ENCODE measurements at regions not wholly inside any gene's neighbourhood (a gene's known extent, or its start where the extent isn't known, plus 50 kb on each side); places are given as distances from the start of the nearest gene placed in this dataset.
"Not testable (repeated sequence)": the region's sequence is repeated elsewhere in the genome, so short reads cannot be mapped to it uniquely, and the experiment has no call there.

GRCh38 chr14:19163891-19164290 is 196.7 kb downstream of the POTEM start:
- not testable (repeated sequence) for H2BK120ac ChIP-seq (ENCODE audit: insufficient read depth, low read length, poor library complexity); H3K4me3 ChIP-seq (ENCODE audit: low read depth, low read length); H2BK5ac ChIP-seq (ENCODE audit: low read depth, low read length, poor library complexity); H3K27me3 ChIP-seq (ENCODE audit: insufficient read depth, low read length); H4K12ac ChIP-seq (ENCODE audit: low read depth, low read length); H3K79me1 ChIP-seq (ENCODE audit: low read length); H2AFZ ChIP-seq (ENCODE audit: insufficient read depth, low read length, poor library complexity); H3K9ac ChIP-seq (ENCODE audit: low read length); H4K91ac ChIP-seq (ENCODE audit: low read depth, low read length); H3K4ac ChIP-seq (ENCODE audit: low read depth, low read length); H3K14ac ChIP-seq (ENCODE audit: low read length); H3K36me3 ChIP-seq (ENCODE audit: control insufficient read depth in 1 of 2, insufficient read depth in 2 of 2, low read length in 2 of 2); H3K23ac ChIP-seq (ENCODE audit: low read length); H2BK12ac ChIP-seq (ENCODE audit: low read length); DNase-seq; H3K79me2 ChIP-seq (ENCODE audit: control insufficient read depth, insufficient read depth, low read length, poor library complexity); H3K27ac ChIP-seq (ENCODE audit: low read depth, low read length); H3K4me2 ChIP-seq (ENCODE audit: low read length); H3K4me1 ChIP-seq (ENCODE audit: control insufficient read depth in 1 of 2, insufficient read depth in 2 of 2, low read length in 2 of 2); H4K8ac ChIP-seq (ENCODE audit: low read depth, low read length); H2AK5ac ChIP-seq (ENCODE audit: low read length); H3K18ac ChIP-seq (ENCODE audit: low read length)
- WGBS (ENCODE audit: extremely low coverage, insufficient coverage, insufficient read length): no CpG with 5 or more reads among the region's 2 CpGs
- H3K9me3 ChIP-seq (ENCODE audit: insufficient read depth, low read depth, low read length): peaks cover 12% of the 10 kb centered on the region

DNA sequence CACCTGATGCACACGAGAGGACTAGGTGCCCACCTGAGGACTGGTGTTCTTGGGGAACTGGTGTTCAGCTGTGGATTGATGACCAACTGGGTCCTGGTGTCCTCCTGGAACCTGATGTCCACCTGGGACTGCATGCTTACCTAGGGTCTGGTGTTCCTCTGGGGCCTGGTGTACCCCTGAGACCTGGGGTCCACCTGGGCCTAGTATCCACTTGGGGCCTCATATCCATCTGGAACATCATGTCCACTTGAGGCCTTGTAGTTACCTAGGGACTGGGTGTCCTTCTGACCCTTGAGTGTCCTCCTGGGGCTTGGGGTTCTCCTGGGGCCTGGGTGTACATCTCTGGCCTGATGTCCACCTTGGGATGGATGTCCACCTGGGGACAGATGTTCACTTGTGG is 197.2 kb downstream of the POTEM start:
- H3K23ac ChIP-seq (ENCODE audit: low read length): not testable (repeated sequence)
- WGBS (ENCODE audit: extremely low coverage, insufficient coverage, insufficient read length): no CpG with 5 or more reads among the region's 1 CpG

DNA sequence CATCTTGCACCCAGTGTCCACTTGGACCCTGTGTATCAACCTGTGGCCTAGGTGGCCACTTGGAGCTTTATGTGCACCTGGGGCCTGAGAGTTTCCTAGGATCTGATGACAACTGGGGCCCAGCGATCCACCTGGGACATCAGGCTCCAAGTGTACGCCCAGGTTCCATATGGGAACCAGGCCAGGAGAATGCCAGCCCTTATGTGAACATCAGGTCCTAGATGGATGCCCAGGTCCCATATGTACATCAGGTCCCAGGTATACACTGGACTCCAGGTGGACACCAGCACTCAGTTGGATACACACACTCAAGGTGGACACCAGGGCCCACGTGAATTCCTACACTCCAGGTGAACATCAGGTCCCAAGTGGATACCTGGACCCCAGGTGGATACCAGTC is 198.8 kb downstream of the POTEM start:
- not testable (repeated sequence) for H4K8ac ChIP-seq (ENCODE audit: low read depth, low read length); H3K4me1 ChIP-seq (ENCODE audit: control insufficient read depth in 1 of 2, insufficient read depth in 2 of 2, low read length in 2 of 2); H2AFZ ChIP-seq (ENCODE audit: insufficient read depth, low read length, poor library complexity); H2AK5ac ChIP-seq (ENCODE audit: low read length); H4K12ac ChIP-seq (ENCODE audit: low read depth, low read length); DNase-seq; H3K23ac ChIP-seq (ENCODE audit: low read length); H3K79me1 ChIP-seq (ENCODE audit: low read length); H3K36me3 ChIP-seq (ENCODE audit: control insufficient read depth in 1 of 2, insufficient read depth in 2 of 2, low read length in 2 of 2); H2BK12ac ChIP-seq (ENCODE audit: low read length); H3K4ac ChIP-seq (ENCODE audit: low read depth, low read length); H3K27me3 ChIP-seq (ENCODE audit: insufficient read depth, low read length); H3K4me2 ChIP-seq (ENCODE audit: low read length); H3K14ac ChIP-seq (ENCODE audit: low read length); H3K4me3 ChIP-seq (ENCODE audit: low read depth, low read length); H3K18ac ChIP-seq (ENCODE audit: low read length); H3K9ac ChIP-seq (ENCODE audit: low read length); H3K27ac ChIP-seq (ENCODE audit: low read depth, low read length); H4K91ac ChIP-seq (ENCODE audit: low read depth, low read length); H2BK120ac ChIP-seq (ENCODE audit: insufficient read depth, low read length, poor library complexity); H2BK5ac ChIP-seq (ENCODE audit: low read depth, low read length, poor library complexity); H3K79me2 ChIP-seq (ENCODE audit: control insufficient read depth, insufficient read depth, low read length, poor library complexity)
- H3K9me3 ChIP-seq (ENCODE audit: insufficient read depth, low read depth, low read length): peaks cover 14% of the 10 kb centered on the region
- no CpG with 5 or more reads among the region's 3 CpGs for WGBS (ENCODE audit: extremely low coverage, insufficient coverage, insufficient read length)

More for the DNA sequence above, 197.2 kb downstream of the POTEM start:
- not testable (repeated sequence) for H2BK120ac ChIP-seq (ENCODE audit: insufficient read depth, low read length, poor library complexity); H3K4ac ChIP-seq (ENCODE audit: low read depth, low read length); H3K4me1 ChIP-seq (ENCODE audit: control insufficient read depth in 1 of 2, insufficient read depth in 2 of 2, low read length in 2 of 2); H3K9ac ChIP-seq (ENCODE audit: low read length); DNase-seq; H3K79me1 ChIP-seq (ENCODE audit: low read length); H4K12ac ChIP-seq (ENCODE audit: low read depth, low read length); H2BK5ac ChIP-seq (ENCODE audit: low read depth, low read length, poor library complexity); H3K18ac ChIP-seq (ENCODE audit: low read length); H4K91ac ChIP-seq (ENCODE audit: low read depth, low read length); H2AK5ac ChIP-seq (ENCODE audit: low read length); H2AFZ ChIP-seq (ENCODE audit: insufficient read depth, low read length, poor library complexity); H4K8ac ChIP-seq (ENCODE audit: low read depth, low read length); H3K27me3 ChIP-seq (ENCODE audit: insufficient read depth, low read length); H3K27ac ChIP-seq (ENCODE audit: low read depth, low read length); H2BK12ac ChIP-seq (ENCODE audit: low read length); H3K4me2 ChIP-seq (ENCODE audit: low read length); H3K79me2 ChIP-seq (ENCODE audit: control insufficient read depth, insufficient read depth, low read length, poor library complexity); H3K14ac ChIP-seq (ENCODE audit: low read length); H3K4me3 ChIP-seq (ENCODE audit: low read depth, low read length); H3K36me3 ChIP-seq (ENCODE audit: control insufficient read depth in 1 of 2, insufficient read depth in 2 of 2, low read length in 2 of 2)
- peaks cover 12% of the 10 kb centered on the region for H3K9me3 ChIP-seq (ENCODE audit: insufficient read depth, low read depth, low read length)

DNA sequence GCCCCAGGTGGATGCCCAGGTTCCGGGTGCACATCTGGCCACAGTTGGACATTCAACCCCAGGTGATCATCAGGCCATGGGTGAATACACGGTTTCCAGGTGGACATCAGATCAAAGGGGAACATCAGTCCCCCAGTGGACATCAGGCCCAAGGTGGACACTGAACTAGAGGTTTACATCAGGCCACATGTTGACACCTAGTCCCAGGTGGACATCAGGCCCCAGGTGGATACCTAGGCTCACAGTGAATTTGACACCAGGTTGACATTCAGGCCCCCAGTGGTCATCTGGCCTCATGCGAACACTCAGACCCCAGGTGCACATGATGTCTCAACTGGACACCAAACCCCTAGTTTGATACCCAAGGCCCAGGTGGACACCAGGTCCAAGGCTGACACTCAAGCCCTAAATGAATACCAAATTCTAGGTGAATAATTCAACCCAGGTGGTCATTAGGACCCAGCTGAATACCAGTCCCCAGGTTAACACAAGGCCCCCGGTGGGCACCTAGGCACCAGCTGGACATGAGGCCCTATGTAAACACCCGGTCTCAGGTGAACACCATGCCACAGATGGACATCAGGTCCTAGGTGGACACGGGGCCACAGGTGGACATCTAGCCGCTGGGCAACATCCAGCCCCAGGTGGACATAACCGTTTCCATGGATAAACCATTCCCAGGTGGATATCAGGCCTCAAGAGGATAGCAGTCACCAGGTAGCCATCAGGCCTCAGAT is 200.4 kb downstream of the POTEM start:
- not testable (repeated sequence) for H3K4ac ChIP-seq (ENCODE audit: low read depth, low read length); H3K9me3 ChIP-seq (ENCODE audit: insufficient read depth, low read depth, low read length); H3K14ac ChIP-seq (ENCODE audit: low read length); H3K23ac ChIP-seq (ENCODE audit: low read length); H3K9ac ChIP-seq (ENCODE audit: low read length); H3K79me2 ChIP-seq (ENCODE audit: control insufficient read depth, insufficient read depth, low read length, poor library complexity); H4K91ac ChIP-seq (ENCODE audit: low read depth, low read length); H3K18ac ChIP-seq (ENCODE audit: low read length); H3K4me1 ChIP-seq (ENCODE audit: control insufficient read depth in 1 of 2, insufficient read depth in 2 of 2, low read length in 2 of 2); H3K36me3 ChIP-seq (ENCODE audit: control insufficient read depth in 1 of 2, insufficient read depth in 2 of 2, low read length in 2 of 2); H3K4me3 ChIP-seq (ENCODE audit: low read depth, low read length); H4K12ac ChIP-seq (ENCODE audit: low read depth, low read length); H3K79me1 ChIP-seq (ENCODE audit: low read length); H2BK5ac ChIP-seq (ENCODE audit: low read depth, low read length, poor library complexity); DNase-seq; H4K8ac ChIP-seq (ENCODE audit: low read depth, low read length); H2BK12ac ChIP-seq (ENCODE audit: low read length); H2AK5ac ChIP-seq (ENCODE audit: low read length); H2AFZ ChIP-seq (ENCODE audit: insufficient read depth, low read length, poor library complexity); H3K27me3 ChIP-seq (ENCODE audit: insufficient read depth, low read length); H2BK120ac ChIP-seq (ENCODE audit: insufficient read depth, low read length, poor library complexity); H3K27ac ChIP-seq (ENCODE audit: low read depth, low read length); H3K4me2 ChIP-seq (ENCODE audit: low read length)
- WGBS (ENCODE audit: extremely low coverage, insufficient coverage, insufficient read length): no CpG with 5 or more reads among the region's 8 CpGs

Measured in trophoblast cell (in vitro differentiated cells and primary cell).